A673 (cell line): ENCODE measurements at regions not wholly inside any gene's neighbourhood (a gene's known extent, or its start where the extent isn't known, plus 50 kb on each side); places are given as distances from the start of the nearest gene placed in this dataset.

ENCODE experiments used
- BruUV-seq: library from RNA; stranded (reverse); fragments of 400-500 nt; replicated peaks from 2 replicates; lab custom pipeline; 2021; lab: Mats Ljungman, UMichigan
- CTCF ChIA-PET: fragments of 300-600 bp; sonication (Branson Sonifier 250); formaldehyde crosslinking; loops from one replicate; lab custom pipeline; 2022; ENCODE audit warnings: antibody characterized with exemption; lab: Charles Lee
- POLR2A ChIA-PET: fragments of 300-600 bp; sonication (Branson Sonifier 250); formaldehyde crosslinking; loops from one replicate; lab custom pipeline; 2022; ENCODE audit warnings: antibody characterized with exemption; ENCODE audit not compliant: low non-redundant PET; lab: Charles Lee
- DNase-seq: peaks from one replicate; pipeline ENCODE4 v3.0.0-alpha.2; 2015; ENCODE audit warnings: low spot score
- H3K27ac ChIP-seq: fragments of 200-600 bp; sonication (generic); 2 replicates; pipeline ENCODE4 v1.5.1; 2016; ENCODE audit warnings: mixed run types, low read depth, mild to moderate bottlenecking, mixed read lengths, antibody characterized with exemption, low read length; ENCODE audit not compliant: poor library complexity, severe bottlenecking
- H3K27me3 ChIP-seq: fragments of 200-600 bp; sonication (generic); replicated peaks from 2 replicates; pipeline ENCODE4 v1.6.1; 2017; ENCODE audit warnings: mixed run types, low read depth, mild to moderate bottlenecking, mixed read lengths, antibody characterized with exemption, low read length; ENCODE audit not compliant: insufficient read depth, poor library complexity
- H3K36me3 ChIP-seq: fragments of 200-600 bp; sonication (generic); 2 replicates; pipeline ENCODE4 v1.6.1; 2016; ENCODE audit warnings: mixed run types, mild to moderate bottlenecking, mixed read lengths, antibody characterized with exemption, low read length; ENCODE audit not compliant: insufficient read depth, poor library complexity, severe bottlenecking
- H3K4me1 ChIP-seq: fragments of 200-600 bp; sonication (generic); 2 replicates; pipeline ENCODE4 v1.6.1; 2017; ENCODE audit warnings: mixed run types, mild to moderate bottlenecking, mixed read lengths, antibody characterized with exemption, low read length; ENCODE audit not compliant: insufficient read depth, poor library complexity, severe bottlenecking
- H3K4me3 ChIP-seq: fragments of 200-600 bp; sonication (generic); 2 replicates; pipeline ENCODE4 v1.5.1; 2016; ENCODE audit warnings: low read depth, mixed run types, mild to moderate bottlenecking, mixed read lengths, low read length; ENCODE audit not compliant: poor library complexity, severe bottlenecking
- H3K9me3 ChIP-seq: fragments of 200-600 bp; sonication (generic); 2 replicates; pipeline ENCODE4 v1.6.1; 2016; ENCODE audit warnings: mixed run types, low read depth, mild to moderate bottlenecking, mixed read lengths, antibody characterized with exemption, low read length; ENCODE audit not compliant: poor library complexity, severe bottlenecking
- CTCF ChIP-seq: fragments of 300-800, 200-600 bp; sonication (generic); conservative IDR thresholded peaks from 2 replicates; pipeline ENCODE4 v1.5.1; 2017; ENCODE audit warnings: low read depth, mild to moderate bottlenecking, antibody characterized with exemption, low read length, moderate library complexity, mixed read lengths
- EZH2 ChIP-seq: fragments of 200-600 bp; sonication (generic); IDR thresholded peaks from 2 replicates; pipeline ENCODE4 v1.6.1; 2017; ENCODE audit warnings: borderline replicate concordance, low read depth, mild to moderate bottlenecking, mixed read lengths, antibody characterized with exemption, low read length; ENCODE audit not compliant: poor library complexity, severe bottlenecking
- intact Hi-C: fragments of 100-400 bp; cut with micrococcal nuclease; formaldehyde crosslinking; loops from one replicate; pipeline ENCODE4 v1.10.0; 2022; ENCODE audit not compliant: unreplicated experiment

GRCh38 chr12:78315028-78315427, 484.3 kb downstream of the NAV3 start:
- Histone ChIP-seq H3K27ac (no peak overlapping the region), H3K36me3 (no peaks in the 10 kb centered on the region), H3K4me1 (peaks cover 9% of the 10 kb centered on the region), H3K9me3 (no peaks in the 10 kb centered on the region), H3K4me3 (no peak overlapping the region), H3K27me3 (peaks cover 6% of the 10 kb centered on the region)
- ChIA-PET POLR2A (no interaction called here), CTCF (no interaction called here)
- no peak for DNase-seq
- TF ChIP-seq EZH2, result no peak
- no peak for TF ChIP-seq CTCF
- BruUV-seq, result no TSS peak
- intact Hi-C loops, result no loop called here

- CTCF ChIA-PET, result no interaction called here
- TF ChIP-seq EZH2 (no peak), CTCF (no peak)
- Histone ChIP-seq H3K27ac (no peak overlapping the region), H3K27me3 (peaks cover 6% of the 10 kb centered on the region), H3K4me3 (no peak overlapping the region), H3K36me3 (no peaks in the 10 kb centered on the region), H3K9me3 (no peaks in the 10 kb centered on the region), H3K4me1 (peaks cover 9% of the 10 kb centered on the region)
- POLR2A ChIA-PET, result no interaction called here
- peak; percentile 25 for DNase-seq
- intact Hi-C loops, result no loop called here
- no TSS peak for BruUV-seq
Observed at GRCh38 chr12:78316136-78316535, 485.4 kb downstream of the NAV3 start.

GRCh38 chr12:78316631-78317468, 486.2 kb downstream of the NAV3 start:
- no peak for TF ChIP-seq EZH2
- TF ChIP-seq CTCF, result no peak
- DNase-seq, result peak; percentile 60
- BruUV-seq, result no TSS peak
- peaks cover 9% of the 10 kb centered on the region for H3K4me1 ChIP-seq
- no peaks in the 10 kb centered on the region for H3K9me3 ChIP-seq
- H3K27ac ChIP-seq, result no peak overlapping the region
- intact Hi-C loops, result no loop called here
- H3K27me3 ChIP-seq, result peaks cover 6% of the 10 kb centered on the region
- CTCF ChIA-PET, result no interaction called here
- POLR2A ChIA-PET, result no interaction called here
- no peaks in the 10 kb centered on the region for H3K36me3 ChIP-seq
- no peak overlapping the region for H3K4me3 ChIP-seq
